ENCODE measurements at regions not wholly inside any gene's neighbourhood (a gene's known extent, or its start where the extent isn't known, plus 50 kb on each side); places are given as distances from the start of the nearest gene placed in this dataset.
"Not testable (repeated sequence)": the region's sequence is repeated elsewhere in the genome, so short reads cannot be mapped to it uniquely, and the experiment has no call there.

DNA sequence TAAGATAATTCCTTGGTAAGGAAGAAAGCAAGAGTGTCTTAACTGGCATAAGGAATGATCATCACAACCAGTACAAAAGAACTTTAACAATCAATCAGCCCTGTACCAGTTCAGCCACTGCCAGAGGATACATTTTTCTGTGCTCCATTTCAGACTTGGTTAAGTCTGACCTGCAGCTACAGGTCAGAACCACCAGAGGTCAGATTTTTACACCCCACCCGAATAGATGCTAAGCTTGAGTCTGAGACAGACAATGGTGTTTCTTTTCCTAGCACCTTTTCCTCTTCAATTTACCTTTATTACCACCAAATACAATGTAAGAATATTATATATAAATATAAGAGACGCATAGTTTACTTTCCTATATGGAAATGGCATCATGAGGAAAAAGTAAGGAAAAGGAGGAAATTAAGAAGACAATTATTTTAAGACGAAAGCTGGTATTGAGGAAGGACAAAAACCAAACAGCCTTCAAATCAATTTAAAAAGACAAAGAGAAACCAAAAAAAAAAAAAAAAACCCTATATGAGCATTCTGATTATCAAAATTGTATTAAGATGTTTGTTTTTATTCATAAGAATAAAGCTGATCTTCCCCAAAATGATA is 215.3 kb upstream of the TTC29 start:
- peak; percentile 47 for DNase-seq (ENCODE audit: low spot score)

DNA sequence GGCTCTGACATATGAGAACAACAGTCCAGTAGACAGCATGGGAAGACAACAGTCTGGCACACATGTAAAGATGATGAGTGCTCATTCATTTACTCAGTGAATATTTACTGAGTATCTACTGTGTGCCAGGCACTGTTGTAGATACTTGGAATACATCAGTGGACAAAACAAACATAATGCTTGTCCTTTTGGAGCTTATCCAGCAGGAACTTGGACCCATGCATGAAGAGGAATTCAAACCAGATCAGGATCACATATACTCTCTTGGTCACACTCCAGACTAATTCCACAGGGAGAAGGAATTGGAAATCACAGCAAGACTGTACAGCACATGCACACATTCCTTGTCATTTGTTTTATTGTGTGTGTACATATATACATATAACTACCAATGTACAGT is 217.6 kb upstream of the TTC29 start:
- DNase-seq (ENCODE audit: low spot score) = no peak

DNA sequence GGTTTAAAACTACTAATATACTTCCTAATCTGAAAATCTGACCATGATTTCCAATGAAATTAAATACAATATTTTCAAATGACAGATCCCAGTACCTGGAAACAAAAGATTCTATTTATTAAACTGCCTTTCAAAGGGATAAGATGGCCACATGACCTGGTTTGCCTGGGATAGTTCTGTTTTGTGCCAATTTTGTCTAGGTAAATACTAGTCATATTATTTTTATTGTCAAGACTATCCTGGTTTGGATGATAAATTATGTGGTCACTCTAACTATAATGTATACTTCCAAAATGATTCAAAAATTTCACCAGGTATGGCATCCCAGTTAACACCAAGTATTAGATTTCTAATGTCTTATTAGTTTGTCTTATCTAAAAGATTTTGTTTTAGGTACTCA is 222.5 kb upstream of the TTC29 start:
- not testable (repeated sequence) for DNase-seq (ENCODE audit: low spot score)

DNA sequence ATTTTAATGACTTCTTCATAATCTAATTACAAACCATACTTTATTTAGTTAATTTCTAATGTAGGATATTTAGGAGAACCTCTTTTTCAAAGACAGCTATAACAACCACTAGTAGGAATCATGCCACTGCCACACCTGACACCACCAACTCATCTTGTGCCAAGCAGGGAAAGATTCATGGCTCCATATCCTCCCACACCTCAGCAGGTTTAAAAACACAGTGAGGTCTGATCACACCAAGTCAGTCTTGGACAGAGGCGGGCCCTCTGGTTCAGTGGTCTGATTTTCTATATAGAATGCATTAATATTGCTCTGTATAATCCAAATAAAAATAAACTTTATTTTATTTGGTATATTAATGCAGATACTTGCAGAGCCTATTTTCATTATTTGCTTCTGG is 227.7 kb upstream of the TTC29 start:
- DNase-seq (ENCODE audit: low spot score) = no peak

DNA sequence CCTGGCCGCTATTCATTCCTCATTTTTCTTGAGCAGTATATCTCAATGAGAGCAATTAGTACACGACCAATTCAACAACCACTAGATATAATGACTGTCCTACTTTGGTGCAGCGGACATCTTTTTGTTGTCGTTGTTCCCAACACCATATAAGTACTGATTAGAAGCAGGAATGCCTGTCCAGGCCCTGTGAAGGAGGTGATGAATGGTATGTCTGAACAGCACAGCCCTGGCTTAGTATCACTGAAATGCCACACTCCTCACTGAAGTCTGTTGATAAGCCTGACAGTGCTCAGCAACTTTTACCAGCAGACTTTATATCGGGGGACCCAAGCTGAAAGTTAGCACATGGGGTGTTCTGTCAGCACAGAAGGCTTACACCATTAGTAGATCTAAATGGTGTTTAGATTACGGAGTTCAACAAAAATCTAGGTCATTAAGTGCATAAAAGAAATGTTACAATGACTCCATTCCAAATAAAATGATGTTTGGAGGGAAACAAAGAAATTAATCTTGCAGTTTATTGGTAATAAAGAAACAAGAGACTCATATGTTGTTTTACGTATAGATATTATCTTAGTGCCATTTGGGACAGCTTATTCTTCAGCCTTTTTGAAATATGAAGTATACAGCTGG is 228.3 kb upstream of the TTC29 start:
- DNase-seq (ENCODE audit: low spot score) = no peak

DNA sequence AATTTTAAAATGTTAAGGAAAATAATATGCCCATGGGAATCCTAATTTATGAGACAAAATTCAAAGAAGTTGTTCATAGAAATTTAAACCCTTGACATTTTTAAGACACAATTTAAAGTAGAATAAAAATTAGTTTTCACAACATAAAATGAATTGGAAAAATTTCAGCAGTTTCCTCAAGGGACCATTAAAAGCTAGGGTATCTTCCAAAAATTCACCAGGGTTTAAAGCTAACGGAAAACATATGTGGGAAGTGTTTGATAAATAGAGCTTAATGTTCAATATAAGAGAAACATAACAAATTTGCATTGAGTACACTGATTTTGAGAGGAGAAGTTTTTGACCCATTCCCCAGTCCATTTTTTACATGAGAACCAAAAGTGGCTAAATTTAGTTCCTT is 228.9 kb upstream of the TTC29 start:
- no peak for DNase-seq (ENCODE audit: low spot score)

DNA sequence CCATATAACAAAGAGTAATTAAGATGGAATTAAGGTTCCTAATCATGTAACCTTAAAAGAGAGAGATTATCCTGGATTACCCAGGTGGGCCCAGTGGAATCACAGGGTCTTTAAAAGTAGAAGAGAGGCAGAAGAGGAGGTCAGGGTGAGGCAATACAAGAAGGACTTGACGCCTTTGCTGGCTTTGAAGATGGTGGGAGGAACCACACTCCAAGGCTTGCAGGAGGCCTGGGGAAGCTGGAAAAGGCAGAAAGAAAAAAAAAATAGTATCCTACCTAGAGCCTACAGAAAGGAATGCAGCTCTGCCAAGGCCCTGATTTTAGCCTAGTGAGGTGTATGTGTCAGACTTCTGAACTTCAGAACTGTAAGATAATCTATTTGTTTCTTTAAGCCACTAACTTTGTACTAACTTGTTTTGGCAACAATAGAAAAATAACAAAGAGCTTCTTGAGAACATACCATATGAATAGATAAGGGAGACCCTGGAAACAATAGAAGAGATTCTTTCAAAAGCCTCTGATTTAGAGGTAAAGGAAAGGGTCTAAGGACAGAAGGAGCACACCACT is 229.9 kb upstream of the TTC29 start:
- no peak for DNase-seq (ENCODE audit: low spot score)

DNA sequence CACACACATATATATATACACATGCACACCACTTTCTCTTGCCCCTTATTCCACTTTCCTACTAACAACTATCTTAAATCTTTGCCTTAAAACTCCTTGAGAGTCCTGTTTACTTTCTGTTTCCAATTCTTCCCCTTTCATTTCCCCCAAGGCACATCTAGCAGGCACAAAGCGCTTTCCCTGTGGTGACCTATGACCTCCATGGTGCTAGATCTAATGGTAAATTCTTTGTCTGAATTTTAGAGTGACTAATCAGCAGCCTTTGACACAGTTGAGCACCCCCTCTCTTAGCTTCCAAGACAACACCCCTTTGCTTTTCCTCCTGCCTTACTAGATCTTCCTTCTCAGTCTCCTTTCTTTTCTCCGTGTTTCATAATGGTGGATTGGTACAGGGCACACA is 236.4 kb upstream of the TTC29 start:
- DNase-seq (ENCODE audit: low spot score) = no peak

DNA sequence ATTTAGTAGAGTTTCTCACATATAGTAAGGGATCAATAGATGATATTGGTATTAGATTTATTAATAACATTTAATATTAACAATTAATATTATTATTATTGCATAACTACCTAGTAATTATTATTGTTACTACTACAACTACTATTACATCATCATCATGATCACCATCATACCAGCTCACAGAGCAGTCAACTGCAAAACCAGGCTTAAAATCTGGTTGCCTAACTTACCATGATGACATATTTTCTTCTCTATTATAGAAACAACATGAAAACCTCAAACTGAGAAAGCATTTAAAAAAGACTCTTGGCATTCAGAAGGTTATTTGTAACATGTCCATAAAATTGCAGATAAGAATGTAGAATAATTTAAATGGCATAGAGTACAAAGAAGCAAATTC is 247.0 kb upstream of the TTC29 start:
- no peak for DNase-seq (ENCODE audit: low spot score)

DNA sequence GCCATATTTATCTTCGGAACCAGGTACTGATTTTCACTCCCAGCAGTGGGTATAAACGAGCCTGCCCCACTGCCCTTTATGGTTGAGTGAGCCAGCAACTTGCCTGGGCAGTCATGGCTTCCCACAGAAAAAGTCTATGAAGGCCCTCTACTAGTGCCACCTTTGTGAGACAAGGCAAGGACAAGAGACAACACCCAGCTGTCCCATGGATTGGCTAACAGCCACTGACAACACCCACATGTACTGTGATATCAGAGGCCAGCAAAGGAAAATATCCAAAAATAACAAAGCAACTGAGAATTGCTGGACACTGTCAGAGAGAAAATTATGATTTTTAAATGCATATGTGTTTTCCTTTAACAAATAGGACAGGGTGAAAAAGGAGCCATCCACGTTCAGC is 248.4 kb upstream of the TTC29 start:
- no peak for DNase-seq (ENCODE audit: low spot score)

DNA sequence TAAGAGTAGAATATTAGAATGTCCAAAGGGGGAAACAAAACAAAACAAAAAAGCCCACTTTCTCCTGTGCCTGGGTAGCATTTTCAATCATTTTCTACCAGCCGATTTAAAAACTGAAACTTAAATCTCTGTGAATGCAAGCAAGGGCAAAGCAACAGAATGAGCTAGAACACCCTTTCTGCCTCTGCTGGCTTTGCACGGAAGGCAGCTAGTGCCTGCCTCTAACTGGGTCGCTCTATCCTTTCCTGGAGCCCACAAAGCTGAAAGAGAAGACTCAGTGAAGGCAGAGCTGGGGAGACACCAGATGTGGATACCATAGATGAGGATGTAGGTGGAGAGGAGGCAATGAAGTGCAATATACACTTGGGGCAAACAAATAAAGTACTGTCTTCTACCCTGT is 248.9 kb upstream of the TTC29 start:
- DNase-seq (ENCODE audit: low spot score) = no peak

DNA sequence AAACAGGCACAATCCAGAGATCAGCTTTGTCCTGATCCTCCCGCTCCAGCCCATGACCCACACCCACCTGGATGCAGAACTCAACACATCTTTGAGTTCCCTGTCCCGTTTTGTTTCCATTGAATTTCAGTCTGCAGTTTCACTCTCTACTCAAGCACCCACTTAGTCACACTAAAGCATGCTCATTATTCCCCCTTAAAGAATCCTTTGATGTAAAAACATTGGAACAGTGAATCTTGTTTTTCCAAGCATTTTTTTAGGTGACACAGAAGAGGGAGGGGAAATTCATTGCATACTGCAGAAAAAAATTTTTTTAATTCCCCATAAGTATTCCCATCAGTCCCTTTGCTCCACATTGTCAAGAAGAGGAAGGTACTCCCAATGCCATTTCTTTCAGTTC is 249.7 kb upstream of the TTC29 start:
- no peak for DNase-seq (ENCODE audit: low spot score)

DNA sequence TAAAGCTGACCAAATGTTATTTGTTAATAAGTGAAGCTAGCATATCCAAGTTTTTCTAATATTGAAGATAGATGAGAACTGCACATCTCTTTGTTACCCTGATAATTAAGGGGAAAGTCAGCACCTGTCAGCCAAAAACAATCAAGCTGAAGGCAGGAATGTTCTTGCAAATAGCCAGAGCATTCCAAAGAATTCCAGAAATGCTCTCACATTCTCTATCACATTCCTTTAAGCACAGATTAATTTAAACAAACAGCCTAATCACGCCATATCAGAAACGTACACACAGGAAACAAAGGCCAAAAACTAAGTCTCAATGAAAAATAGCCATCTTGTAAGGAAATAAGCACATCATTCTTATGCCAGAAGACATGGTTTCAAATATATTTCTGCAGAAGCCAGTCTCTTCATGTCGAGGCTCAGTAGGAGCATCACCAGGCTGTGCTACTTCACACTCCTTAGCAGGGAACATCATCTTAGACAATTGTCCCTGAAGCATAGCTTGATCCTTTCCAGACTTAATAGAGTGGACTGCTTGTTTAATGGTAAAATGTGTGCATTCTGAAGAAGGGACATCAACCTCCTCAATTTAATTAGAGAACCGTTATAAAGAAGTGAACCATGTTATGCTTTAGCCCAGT is 252.9 kb upstream of the TTC29 start:
- no peak for DNase-seq (ENCODE audit: low spot score)

DNA sequence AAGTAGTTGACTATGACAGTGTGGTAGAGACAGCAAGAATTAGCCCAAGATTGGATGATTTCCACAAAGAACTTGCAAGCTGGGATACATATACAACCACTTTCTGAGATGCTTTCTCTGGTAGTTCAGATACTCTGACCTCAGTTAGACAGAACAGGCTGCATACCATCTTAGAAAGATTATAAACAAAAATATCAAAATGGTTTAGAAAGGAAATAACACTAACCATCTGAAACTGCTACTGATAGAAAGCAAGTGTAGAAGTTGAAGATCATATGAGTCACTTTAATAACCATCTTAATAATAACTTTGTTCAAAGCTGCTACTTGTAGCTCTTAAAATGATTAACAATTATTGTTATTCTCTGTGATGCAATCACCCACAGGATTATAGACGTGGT is 255.4 kb upstream of the TTC29 start:
- no peak for DNase-seq (ENCODE audit: low spot score)

DNA sequence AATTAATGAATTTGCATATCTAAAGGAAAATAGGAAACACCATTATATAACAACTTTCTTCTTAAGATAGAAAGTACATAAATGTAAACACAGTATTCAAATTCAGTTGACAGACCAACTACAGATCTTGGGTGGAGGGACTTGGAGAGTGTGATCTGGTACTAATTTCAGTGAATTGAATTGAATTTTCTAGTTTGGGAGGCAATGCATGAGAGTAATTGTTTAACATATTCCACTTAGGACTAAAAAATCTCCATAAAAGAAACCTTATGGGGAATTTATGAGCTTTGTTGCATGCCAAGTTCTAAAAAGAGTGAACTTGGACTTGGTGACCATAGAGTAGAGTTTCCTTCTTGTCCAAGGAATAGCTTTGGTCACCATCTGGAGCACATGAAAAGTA is 261.1 kb upstream of the TTC29 start:
- no peak for DNase-seq (ENCODE audit: low spot score)

DNA sequence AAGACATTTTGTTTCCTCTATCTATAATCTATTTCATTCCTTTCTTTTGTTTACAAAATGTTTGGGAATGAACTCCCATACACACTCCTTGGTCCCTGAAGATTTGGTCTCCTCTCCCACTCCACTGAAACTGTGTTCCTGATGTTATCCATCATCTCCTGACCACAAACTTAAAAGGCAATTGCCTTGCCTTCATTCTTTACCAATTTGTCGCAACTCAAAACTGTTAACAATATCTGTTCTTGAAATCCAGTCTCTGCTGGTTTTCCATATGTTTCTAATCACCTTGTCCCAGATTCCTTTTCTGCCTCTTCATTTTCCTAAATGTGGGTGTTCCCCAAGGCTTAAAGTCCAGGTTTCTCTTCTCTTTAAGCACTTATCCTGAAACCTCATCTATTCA is 262.2 kb upstream of the TTC29 start:
- DNase-seq (ENCODE audit: low spot score) = no peak

DNA sequence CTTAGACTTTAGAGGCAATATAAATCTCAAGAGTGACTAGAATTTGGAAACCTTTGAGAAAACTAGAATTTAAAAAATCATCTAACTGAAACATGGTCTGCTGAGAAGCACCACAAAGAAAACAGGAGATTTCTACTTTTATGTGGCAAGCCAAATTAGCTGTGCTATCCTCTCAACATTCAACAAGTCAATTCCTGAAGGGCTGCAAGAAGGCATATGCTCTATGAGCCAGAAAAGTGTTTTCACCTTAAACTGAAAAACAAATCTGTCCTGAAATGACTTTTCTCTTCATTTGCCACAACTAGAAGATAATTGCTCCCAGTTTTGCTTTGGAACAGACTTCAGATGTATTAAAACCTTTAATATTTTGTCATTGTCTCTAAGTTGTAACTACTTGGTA is 263.2 kb upstream of the EDNRA start:
- no peak for DNase-seq (ENCODE audit: low spot score)

DNA sequence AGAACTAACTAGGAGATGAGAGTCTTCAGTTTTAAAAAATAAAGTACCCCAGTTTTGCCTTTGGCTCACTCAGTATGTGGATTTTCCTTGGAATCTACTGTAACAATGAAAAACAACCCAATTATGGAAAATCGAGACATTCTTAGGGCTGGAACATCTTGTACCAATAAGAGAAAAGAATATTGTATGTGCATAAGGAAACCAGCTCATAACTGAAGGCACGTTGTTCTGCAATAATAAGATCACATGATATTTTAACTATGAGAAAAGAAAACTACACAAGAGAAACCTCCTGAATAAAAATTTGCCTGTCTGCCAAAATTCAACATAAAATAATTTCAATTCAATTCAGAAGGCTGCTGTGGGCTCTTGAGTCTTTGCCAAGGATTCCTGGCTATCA is 261.8 kb upstream of the EDNRA start:
- DNase-seq (ENCODE audit: low spot score) = no peak

DNA sequence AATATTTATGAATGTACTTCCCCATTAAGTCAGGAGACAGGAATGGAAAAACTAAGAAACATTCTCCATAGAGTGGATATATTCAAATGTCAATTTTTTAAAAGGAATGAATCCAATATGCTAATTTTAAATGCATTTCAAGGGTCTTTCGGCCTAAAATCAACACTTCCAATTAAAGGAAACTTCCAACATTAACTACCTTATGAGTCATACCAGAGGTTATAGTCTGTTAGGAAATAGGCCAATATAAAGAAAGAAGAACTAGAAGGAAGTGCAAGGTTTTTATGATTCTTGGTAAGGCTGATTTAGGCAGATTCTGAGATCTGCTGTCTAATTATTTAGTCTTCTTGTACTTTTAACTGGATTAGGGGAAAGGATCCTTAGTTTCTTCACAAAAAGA is 260.1 kb upstream of the EDNRA start:
- no peak for DNase-seq (ENCODE audit: low spot score)

DNA sequence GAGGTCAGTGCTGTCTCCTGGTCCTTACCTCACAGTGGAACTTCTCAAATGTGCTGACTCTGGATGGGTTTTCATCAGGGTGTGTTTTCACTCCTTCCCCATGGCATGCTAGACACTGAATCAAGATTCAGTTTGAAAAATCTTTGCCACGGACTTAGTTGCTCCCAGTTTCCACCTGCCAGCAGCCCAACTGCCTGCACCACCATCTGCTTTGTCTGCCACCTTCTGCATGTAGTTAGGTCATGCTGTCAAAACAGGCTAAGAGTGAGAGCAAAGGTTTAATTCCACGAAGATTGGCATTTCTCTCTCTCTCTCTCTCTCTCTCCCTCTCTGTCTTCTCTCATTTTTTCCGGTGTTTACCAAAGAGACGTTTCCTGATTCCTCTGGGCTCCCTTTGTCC is 258.0 kb upstream of the EDNRA start:
- no peak for DNase-seq (ENCODE audit: low spot score)

DNA sequence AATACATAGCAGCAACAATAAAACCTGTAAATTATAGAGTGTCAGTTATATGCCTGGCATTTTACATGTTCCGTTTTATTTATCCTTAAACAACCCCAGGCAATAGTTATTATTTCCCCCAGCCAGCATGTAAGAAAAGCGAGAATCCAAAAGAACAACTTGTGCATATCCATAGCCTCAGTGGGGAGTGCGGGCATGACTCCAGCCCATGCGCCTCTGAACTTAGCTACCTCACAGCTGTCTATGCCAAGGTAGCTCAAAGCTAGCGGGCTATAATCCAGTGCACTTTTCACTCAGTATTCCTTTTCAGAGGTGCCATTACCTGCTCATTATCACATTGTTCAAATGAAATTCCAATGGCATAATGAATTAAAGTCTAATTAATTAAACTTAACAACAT is 257.3 kb upstream of the EDNRA start:
- DNase-seq (ENCODE audit: low spot score) = no peak

DNA sequence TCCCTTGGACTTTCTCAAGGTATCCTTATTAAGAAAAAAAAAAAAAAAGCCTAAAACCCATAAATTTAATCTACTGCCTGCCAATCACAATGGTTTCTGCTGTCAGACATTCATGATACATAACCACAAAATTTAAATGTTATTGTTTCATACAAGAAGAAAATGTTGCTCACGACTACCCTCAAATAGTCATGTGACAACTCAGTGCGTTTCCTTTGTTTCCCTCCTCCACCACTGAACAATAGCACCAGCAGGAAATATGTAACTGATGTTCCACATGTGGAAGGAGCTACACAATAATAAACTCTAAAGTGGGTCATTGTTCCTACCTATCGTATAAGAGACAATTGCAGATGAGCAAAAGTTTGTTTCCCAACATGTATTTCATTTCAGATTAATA is 244.1 kb upstream of the EDNRA start:
- no peak for DNase-seq (ENCODE audit: low spot score)

DNA sequence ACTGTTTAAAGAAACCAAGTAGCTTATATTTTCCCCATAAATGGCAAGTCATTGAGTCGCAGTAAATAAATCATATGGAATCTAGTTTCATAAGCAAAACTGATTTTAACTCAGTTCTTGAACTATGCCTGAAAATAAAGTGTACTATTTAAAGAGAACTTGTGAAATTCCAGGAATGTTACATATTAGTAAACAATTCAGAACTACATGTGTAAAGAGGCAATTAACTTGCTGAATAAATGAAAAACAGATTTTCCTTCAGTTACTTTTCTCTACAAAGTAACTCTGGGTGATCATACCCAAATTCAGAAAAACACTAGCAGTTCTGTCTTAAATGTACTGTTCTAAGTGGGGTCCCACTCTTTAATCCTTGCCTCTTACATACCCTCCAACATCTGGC is 236.1 kb upstream of the EDNRA start:
- DNase-seq (ENCODE audit: low spot score) = no peak

DNA sequence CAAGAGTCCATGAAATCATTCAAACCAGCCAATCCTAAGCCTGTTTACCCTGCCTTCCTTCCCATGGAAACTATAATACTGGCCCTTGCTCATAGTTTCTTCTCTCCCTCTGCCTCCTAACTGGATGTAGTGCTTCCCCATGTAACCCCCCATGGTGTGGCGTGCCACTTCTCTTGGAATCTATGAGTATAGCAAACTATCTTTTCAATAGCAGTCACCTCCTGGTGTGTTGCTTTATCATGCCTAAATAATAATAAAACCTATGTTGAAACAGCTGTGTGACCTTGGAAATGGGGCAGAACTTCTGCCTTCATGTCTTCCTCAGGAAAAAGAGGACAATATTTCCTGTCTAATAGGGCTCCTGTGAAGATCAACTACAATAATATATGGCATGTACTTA is 234.8 kb upstream of the EDNRA start:
- DNase-seq (ENCODE audit: low spot score) = no peak

All from H4 (cell line).